ENCODE measurements at regions not wholly inside any gene's neighbourhood (a gene's known extent, or its start where the extent isn't known, plus 50 kb on each side); places are given as distances from the start of the nearest gene placed in this dataset.

- peak overlapping the region; percentile 13 for H3K27ac ChIP-seq (ENCODE audit: insufficient read depth, low read length)
- H3K9me3 ChIP-seq (ENCODE audit: control insufficient read depth, insufficient read depth, low read depth, low read length), result no peaks in the 10 kb centered on the region
- H3K36me3 ChIP-seq (ENCODE audit: control insufficient read depth, insufficient read depth, low read length), result no peaks in the 10 kb centered on the region
- TF ChIP-seq CTCF (conservative IDR thresholded peaks at IDR 0.05 in 1 of 2, IDR thresholded peaks at IDR 0.05 in 1 of 2; ENCODE audit: low read depth in 1 of 2, low read length in 2 of 2), result no peak
- no peak for TF ChIP-seq EZH2 (IDR thresholded peaks at IDR 0.05; ENCODE audit: low read length, missing control alignments)
- H3K4me1 ChIP-seq (ENCODE audit: control insufficient read depth, extremely low read depth, insufficient read depth, low read length), result peaks cover 13% of the 10 kb centered on the region
- H3K4me3 ChIP-seq (replicated peaks in 1 of 4; ENCODE audit: control extremely low read depth in 1 of 4, insufficient read depth in 1 of 4, low read depth in 3 of 4, low read length in 4 of 4), result no peak overlapping the region
- no peak overlapping the region for H3K9ac ChIP-seq (ENCODE audit: insufficient read depth, low read length)
- H2AFZ ChIP-seq (ENCODE audit: low read length), result no peak overlapping the region
- H3K79me2 ChIP-seq (ENCODE audit: control insufficient read depth, insufficient read depth, low read length), result no peaks in the 10 kb centered on the region
- no peaks in the 10 kb centered on the region for H4K20me1 ChIP-seq (ENCODE audit: control insufficient read depth, extremely low read depth, insufficient read depth, low read length)
- no peak overlapping the region for H3K4me2 ChIP-seq (ENCODE audit: extremely low read depth, insufficient read depth, low read length)
- H3K27me3 ChIP-seq (ENCODE audit: control insufficient read depth, insufficient read depth, low read length), result no peaks in the 10 kb centered on the region
- peak; percentile 82 to 96 for DNase-seq (ENCODE audit: low read depth in 2 of 2)
Observed at GRCh38 chr2:226660526-226660925, 139.1 kb downstream of the IRS1 start.

GRCh38 chr2:226660124-226660523 is 139.5 kb downstream of the IRS1 start:
- no peaks in the 10 kb centered on the region for H3K79me2 ChIP-seq (ENCODE audit: control insufficient read depth, insufficient read depth, low read length)
- no peaks in the 10 kb centered on the region for H3K27me3 ChIP-seq (ENCODE audit: control insufficient read depth, insufficient read depth, low read length)
- TF ChIP-seq CTCF (conservative IDR thresholded peaks at IDR 0.05 in 1 of 2, IDR thresholded peaks at IDR 0.05 in 1 of 2; ENCODE audit: low read depth in 1 of 2, low read length in 2 of 2) (no peak), EZH2 (IDR thresholded peaks at IDR 0.05; ENCODE audit: low read length, missing control alignments) (no peak)
- no peak overlapping the region for H3K9ac ChIP-seq (ENCODE audit: insufficient read depth, low read length)
- no peak overlapping the region for H2AFZ ChIP-seq (ENCODE audit: low read length)
- no peaks in the 10 kb centered on the region for H3K36me3 ChIP-seq (ENCODE audit: control insufficient read depth, insufficient read depth, low read length)
- H3K4me2 ChIP-seq (ENCODE audit: extremely low read depth, insufficient read depth, low read length), result no peak overlapping the region
- peaks cover 13% of the 10 kb centered on the region for H3K4me1 ChIP-seq (ENCODE audit: control insufficient read depth, extremely low read depth, insufficient read depth, low read length)
- no peaks in the 10 kb centered on the region for H4K20me1 ChIP-seq (ENCODE audit: control insufficient read depth, extremely low read depth, insufficient read depth, low read length)
- no peak for DNase-seq (ENCODE audit: low read depth in 2 of 2)
- H3K9me3 ChIP-seq (ENCODE audit: control insufficient read depth, insufficient read depth, low read depth, low read length), result no peaks in the 10 kb centered on the region
- peak overlapping the region; percentile 13 for H3K27ac ChIP-seq (ENCODE audit: insufficient read depth, low read length)
- no peak overlapping the region for H3K4me3 ChIP-seq (replicated peaks in 1 of 4; ENCODE audit: control extremely low read depth in 1 of 4, insufficient read depth in 1 of 4, low read depth in 3 of 4, low read length in 4 of 4)

- no peak overlapping the region for H3K4me2 ChIP-seq (ENCODE audit: extremely low read depth, insufficient read depth, low read length)
- H3K9me3 ChIP-seq (ENCODE audit: control insufficient read depth, insufficient read depth, low read depth, low read length), result no peaks in the 10 kb centered on the region
- H3K36me3 ChIP-seq (ENCODE audit: control insufficient read depth, insufficient read depth, low read length), result no peaks in the 10 kb centered on the region
- no peak overlapping the region for H3K4me3 ChIP-seq (replicated peaks in 1 of 4; ENCODE audit: control extremely low read depth in 1 of 4, insufficient read depth in 1 of 4, low read depth in 3 of 4, low read length in 4 of 4)
- no peak overlapping the region for H3K27ac ChIP-seq (ENCODE audit: insufficient read depth, low read length)
- H3K79me2 ChIP-seq (ENCODE audit: control insufficient read depth, insufficient read depth, low read length), result no peaks in the 10 kb centered on the region
- no peak overlapping the region for H3K9ac ChIP-seq (ENCODE audit: insufficient read depth, low read length)
- peaks cover 13% of the 10 kb centered on the region for H3K4me1 ChIP-seq (ENCODE audit: control insufficient read depth, extremely low read depth, insufficient read depth, low read length)
- DNase-seq (ENCODE audit: low read depth in 2 of 2), result no peak
- no peaks in the 10 kb centered on the region for H3K27me3 ChIP-seq (ENCODE audit: control insufficient read depth, insufficient read depth, low read length)
- H4K20me1 ChIP-seq (ENCODE audit: control insufficient read depth, extremely low read depth, insufficient read depth, low read length), result no peaks in the 10 kb centered on the region
- TF ChIP-seq EZH2 (IDR thresholded peaks at IDR 0.05; ENCODE audit: low read length, missing control alignments) (no peak), CTCF (conservative IDR thresholded peaks at IDR 0.05 in 1 of 2, IDR thresholded peaks at IDR 0.05 in 1 of 2; ENCODE audit: low read depth in 1 of 2, low read length in 2 of 2) (no peak)
- no peak overlapping the region for H2AFZ ChIP-seq (ENCODE audit: low read length)
Observed at GRCh38 chr2:226659410-226659809, 140.2 kb downstream of the IRS1 start.
